IMR-90 (cell line): ENCODE measurements at regions not wholly inside any gene's neighbourhood (a gene's known extent, or its start where the extent isn't known, plus 50 kb on each side); places are given as distances from the start of the nearest gene placed in this dataset.

Experiments used
- ATAC-seq: fragments of 200-7000 bp; cut with Tn5 transposase; 2 replicates; pipeline ENCODE4 v1.9.1; 2020; ENCODE audit warnings: low read depth, mild to moderate bottlenecking, moderate library complexity
- BruUV-seq: library from RNA; stranded (reverse); fragments of 400-500 nt; replicated peaks from 2 replicates; lab custom pipeline; 2021; lab: Mats Ljungman, UMichigan
- CTCF ChIA-PET: fragments of 300-600 bp; formaldehyde crosslinking; extraction: SDS; loops from one replicate; lab custom pipeline; 2021; ENCODE audit warnings: antibody characterized with exemption; lab: Yijun Ruan, JAX
- POLR2A ChIA-PET: fragments of 300-600 bp; sonication (Branson Sonifier 250); formaldehyde crosslinking; loops from one replicate; lab custom pipeline; 2022; ENCODE audit warnings: antibody characterized with exemption; ENCODE audit not compliant: unreplicated experiment; lab: Charles Lee
- DNase-seq: peaks from one replicate; pipeline ENCODE4 v3.0.0; 2013
- H2AFZ ChIP-seq: replicated peaks from 2 replicates; pipeline ENCODE3; 2013; ENCODE audit warnings: low read length, mild to moderate bottlenecking; ENCODE audit not compliant: poor library complexity
- H2AK5ac ChIP-seq: 2 replicates; pipeline ENCODE4 v1.6.1; 2013; ENCODE audit warnings: low read depth, low read length, inconsistent platforms
- H2AK9ac ChIP-seq: replicated peaks from 2 replicates; pipeline ENCODE3; 2013; ENCODE audit warnings: mild to moderate bottlenecking, low read depth, low read length, moderate library complexity; ENCODE audit not compliant: poor library complexity
- H2BK120ac ChIP-seq: 2 replicates; pipeline ENCODE4 v1.6.1; 2013; ENCODE audit warnings: low read depth, low read length, inconsistent platforms
- H2BK15ac ChIP-seq: 3 replicates; pipeline ENCODE4 v1.6.1; 2013; ENCODE audit warnings: low read depth, low read length, inconsistent platforms
- H2BK20ac ChIP-seq: 2 replicates; pipeline ENCODE4 v1.6.1; 2013; ENCODE audit warnings: low read depth, mild to moderate bottlenecking, inconsistent platforms, low read length, moderate library complexity
- H2BK5ac ChIP-seq: 2 replicates; pipeline ENCODE4 v1.6.1; 2013; ENCODE audit warnings: mild to moderate bottlenecking, low read depth, low read length, inconsistent platforms; ENCODE audit not compliant: poor library complexity, severe bottlenecking
- H3K14ac ChIP-seq: replicated peaks from 2 replicates; pipeline ENCODE4 v1.6.1; 2013; ENCODE audit warnings: low read depth, low read length, inconsistent platforms
- H3K18ac ChIP-seq: 2 replicates; pipeline ENCODE4 v1.6.1; 2013; ENCODE audit warnings: low read depth, low read length, control low read depth
- H3K23ac ChIP-seq: 2 replicates; pipeline ENCODE4 v1.6.1; 2013; ENCODE audit warnings: low read depth, low read length, inconsistent platforms
- H3K27ac ChIP-seq: 2 replicates; pipeline ENCODE4 v1.5.1; 2013; ENCODE audit warnings: mild to moderate bottlenecking, control low read depth, low read length; ENCODE audit not compliant: insufficient read depth
- H3K27me3 ChIP-seq: 2 replicates; pipeline ENCODE4 v1.6.1; 2013; ENCODE audit warnings: low read length; ENCODE audit not compliant: control insufficient read depth, insufficient read depth
- H3K36me3 ChIP-seq: 2 replicates; pipeline ENCODE4 v1.6.1; 2013; ENCODE audit warnings: low read length, mixed read lengths; ENCODE audit not compliant: control insufficient read depth, insufficient read depth
- H3K4ac ChIP-seq: 2 replicates; pipeline ENCODE4 v1.6.1; 2013; ENCODE audit warnings: low read depth, low read length, inconsistent platforms
- H3K4me1 ChIP-seq: 2 replicates; pipeline ENCODE4 v1.6.1; 2013; ENCODE audit warnings: low read length, mixed read lengths; ENCODE audit not compliant: control insufficient read depth, insufficient read depth
- H3K4me2 ChIP-seq: 2 replicates; pipeline ENCODE4 v1.6.1; 2013; ENCODE audit warnings: low read depth, mild to moderate bottlenecking, control low read depth, low read length, moderate library complexity
- H3K4me3 ChIP-seq: 2 replicates; pipeline ENCODE4 v1.5.1; 2013; ENCODE audit warnings: low read depth, mild to moderate bottlenecking, control low read depth, low read length, moderate library complexity; ENCODE audit not compliant: insufficient read depth
- H3K56ac ChIP-seq: 2 replicates; pipeline ENCODE4 v1.6.1; 2013; ENCODE audit warnings: low read length, inconsistent platforms; ENCODE audit not compliant: insufficient read depth; ENCODE audit errors: extremely low read depth
- H3K79me1 ChIP-seq, 2 experiments: 2 replicates each; pipeline ENCODE4 v1.6.1; 2013; ENCODE audit warnings: low read length in 2 of 2, inconsistent platforms in 1 of 2, low read depth in 1 of 2
- H3K9ac ChIP-seq: 2 replicates; pipeline ENCODE4 v1.6.1; 2013; ENCODE audit warnings: low read depth, low read length, control low read depth
- H3K9me1 ChIP-seq: 2 replicates; pipeline ENCODE4 v1.6.1; 2013; ENCODE audit warnings: low read length, inconsistent platforms; ENCODE audit not compliant: insufficient read depth
- H3K9me3 ChIP-seq: 2 replicates; pipeline ENCODE4 v1.6.1; 2013; ENCODE audit warnings: low read length; ENCODE audit not compliant: control insufficient read depth, insufficient read depth
- H4K20me1 ChIP-seq: 2 replicates; pipeline ENCODE4 v1.6.1; 2013; ENCODE audit warnings: low read length, inconsistent platforms; ENCODE audit not compliant: insufficient read depth
- H4K5ac ChIP-seq: 2 replicates; pipeline ENCODE4 v1.6.1; 2013; ENCODE audit warnings: mild to moderate bottlenecking, low read depth, low read length, control low read depth
- H4K8ac ChIP-seq, 2 experiments: 2 replicates each; pipeline ENCODE4 v1.6.1; 2013; ENCODE audit warnings: low read depth in 2 of 2, low read length in 2 of 2, control low read depth in 1 of 2, inconsistent platforms in 1 of 2
- H4K91ac ChIP-seq: 2 replicates; pipeline ENCODE4 v1.6.1; 2013; ENCODE audit warnings: low read depth, low read length, inconsistent platforms; ENCODE audit not compliant: insufficient read depth
- MAFK ChIP-seq: IDR thresholded peaks from 2 replicates; pipeline ENCODE4 v1.6.1; 2012; ENCODE audit warnings: low read depth, low read length, improper control_type of control experiment
- RCOR1 ChIP-seq: IDR thresholded peaks from 2 replicates; pipeline ENCODE4 v1.6.1; 2012; ENCODE audit warnings: mild to moderate bottlenecking, low read length, improper control_type of control experiment; ENCODE audit not compliant: insufficient replicate concordance
- WGBS, 2 experiments: methylation state at CpG; one replicate each; pipeline versions ENCODE4 v1.1.5 to v1.1.7; 2013; ENCODE audit warnings: missing lambda C conversion rate in 2 of 2; ENCODE audit not compliant: insufficient read length in 1 of 2; ENCODE audit errors: extremely low coverage in 2 of 2; 5-methylcytosine and 5-hydroxymethylcytosine counted together
- dilution Hi-C: fragments of 300-500 bp; cut with HindIII; formaldehyde crosslinking; loops from one replicate; pipeline ENCODE4 v1.14.3; 2018; ENCODE audit warnings: low sequenced_read_pairs; ENCODE audit not compliant: unreplicated experiment
- in situ Hi-C: fragments of 300-500 bp; cut with MboI; formaldehyde crosslinking; loops from 3 replicates; pipeline ENCODE4 v1.14.3; 2019; ENCODE audit warnings: low sequenced_read_pairs, inconsistent platforms, mixed read lengths
- intact Hi-C: fragments of 100-400 bp; cut with micrococcal nuclease; formaldehyde crosslinking; loops from 2 replicates; pipeline ENCODE4 v1.10.0; 2022

DNA sequence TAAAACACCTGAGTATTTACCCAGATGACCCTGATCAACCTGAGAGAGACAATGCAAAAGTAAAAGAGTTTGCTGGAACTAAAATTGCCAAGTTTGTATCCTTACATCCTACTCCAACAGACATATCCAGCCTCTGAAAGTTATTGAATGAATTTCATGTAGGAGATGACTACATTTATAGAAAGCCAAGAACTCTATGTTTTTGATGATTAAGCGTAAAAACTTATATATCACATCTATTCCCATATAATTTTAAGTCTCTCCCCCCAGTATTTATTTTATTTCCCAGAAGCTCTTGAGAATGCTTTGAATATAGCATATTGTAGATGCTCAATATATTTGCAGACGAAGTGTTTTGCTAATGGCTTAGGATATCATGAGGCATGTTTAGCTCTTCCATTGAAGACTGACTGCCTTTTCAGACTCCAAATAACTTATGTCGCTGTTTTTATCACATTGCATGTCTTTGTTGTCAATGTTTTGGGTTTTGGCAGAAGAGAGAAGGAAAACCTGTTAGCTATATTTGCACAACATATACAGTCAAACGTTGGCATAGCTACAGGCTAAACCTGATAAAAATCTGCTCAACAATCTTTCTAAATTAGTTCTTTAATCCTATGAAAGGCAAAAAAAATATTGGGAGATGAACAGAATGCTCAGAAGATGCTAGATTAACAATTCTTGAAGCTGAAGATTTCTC lies 213.6 kb downstream of the DIO2 start:
- no peak overlapping the region for H3K4me3 ChIP-seq
- no CpG with 5 or more reads among the region's 4 CpGs for WGBS, 2 experiments
- H2AFZ ChIP-seq, result no peak overlapping the region
- no peak for ATAC-seq
- no peak overlapping the region for H3K56ac ChIP-seq
- no peaks in the 10 kb centered on the region for H4K20me1 ChIP-seq
- in situ Hi-C loops (no loop called here), intact Hi-C loops (no loop called here), dilution Hi-C loops (no loop called here)
- BruUV-seq, result no TSS peak
- H3K9me3 ChIP-seq, result no peaks in the 10 kb centered on the region
- H2AK9ac ChIP-seq, result no peak overlapping the region
- ChIA-PET POLR2A (no interaction called here), CTCF (interaction anchor here (0.9 kb wide), 1 partner anchor 990 kb away, joined by 6 read pairs; no protein-coding TSS in a partner anchor)
- H3K9ac ChIP-seq, result no peak overlapping the region
- H2BK15ac ChIP-seq, result no peak overlapping the region
- no peaks in the 10 kb centered on the region for H3K36me3 ChIP-seq
- H2BK20ac ChIP-seq, result no peak overlapping the region
- no peak overlapping the region for H3K23ac ChIP-seq
- H3K27me3 ChIP-seq, result no peaks in the 10 kb centered on the region
- H3K4me1 ChIP-seq, result no peaks in the 10 kb centered on the region
- no peak overlapping the region for H2BK120ac ChIP-seq
- H3K14ac ChIP-seq, result no peak overlapping the region
- H4K8ac ChIP-seq, result no peak overlapping the region
- H4K5ac ChIP-seq, result no peak overlapping the region
- no peak overlapping the region for H3K27ac ChIP-seq
- H3K4me2 ChIP-seq, result no peak overlapping the region
- no peak for DNase-seq
- H2BK5ac ChIP-seq, result no peak overlapping the region
- H4K91ac ChIP-seq, result no peak overlapping the region
- H3K4ac ChIP-seq, result no peak overlapping the region
- H2AK5ac ChIP-seq, result no peak overlapping the region
- no peaks in the 10 kb centered on the region for H3K79me1 ChIP-seq
- TF ChIP-seq RCOR1 (no peak), MAFK (peak; percentile 46; the same call in 1 of the 2 replicates)
- H3K9me1 ChIP-seq, result no peaks in the 10 kb centered on the region
- no peak overlapping the region for H3K18ac ChIP-seq
